GM21825 (cell line): ENCODE measurements at regions not wholly inside any gene's neighbourhood (a gene's known extent, or its start where the extent isn't known, plus 50 kb on each side); places are given as distances from the start of the nearest gene placed in this dataset.

Source experiments
- ATAC-seq: cut with Tn5 transposase; IDR thresholded peaks from one replicate; pipeline ENCODE4 v1.9.1; 2021; ENCODE audit warnings: mild to moderate bottlenecking, moderate library complexity; ENCODE audit not compliant: unreplicated experiment

DNA sequence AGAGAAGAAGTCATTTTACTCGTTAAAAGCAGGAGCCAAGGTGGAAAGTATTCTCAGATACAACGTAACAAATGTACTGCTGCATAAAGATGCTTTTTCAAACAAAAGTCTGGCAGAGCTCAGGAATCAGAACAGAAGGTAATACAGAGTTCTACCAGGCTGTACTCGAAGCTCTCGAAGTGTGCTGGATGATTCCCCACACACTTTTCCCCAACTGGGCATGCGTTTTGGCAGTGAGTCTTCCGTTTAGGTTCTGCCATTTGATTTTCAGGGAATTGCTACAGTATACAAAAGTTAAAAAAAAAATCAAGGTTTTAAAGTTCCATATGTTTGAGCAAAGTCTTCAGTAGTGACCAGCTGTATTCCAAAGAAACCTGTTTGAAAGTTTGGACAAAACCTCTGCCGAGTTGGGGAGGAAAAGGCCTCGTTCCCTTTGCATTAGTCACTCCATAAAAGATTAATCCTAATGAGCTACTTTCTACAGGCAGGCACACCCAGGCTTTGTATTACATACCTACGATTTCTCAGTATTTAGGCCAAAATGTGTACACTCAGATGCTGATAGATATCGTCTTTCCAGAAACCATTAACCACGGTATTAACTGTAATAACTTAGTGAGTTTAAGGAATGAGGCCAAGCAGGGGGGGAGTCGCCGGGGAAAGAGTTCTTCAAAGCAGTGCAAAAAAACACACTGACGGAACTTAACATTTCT lies 477.1 kb downstream of the LMO4 start:
- no peak for ATAC-seq

DNA sequence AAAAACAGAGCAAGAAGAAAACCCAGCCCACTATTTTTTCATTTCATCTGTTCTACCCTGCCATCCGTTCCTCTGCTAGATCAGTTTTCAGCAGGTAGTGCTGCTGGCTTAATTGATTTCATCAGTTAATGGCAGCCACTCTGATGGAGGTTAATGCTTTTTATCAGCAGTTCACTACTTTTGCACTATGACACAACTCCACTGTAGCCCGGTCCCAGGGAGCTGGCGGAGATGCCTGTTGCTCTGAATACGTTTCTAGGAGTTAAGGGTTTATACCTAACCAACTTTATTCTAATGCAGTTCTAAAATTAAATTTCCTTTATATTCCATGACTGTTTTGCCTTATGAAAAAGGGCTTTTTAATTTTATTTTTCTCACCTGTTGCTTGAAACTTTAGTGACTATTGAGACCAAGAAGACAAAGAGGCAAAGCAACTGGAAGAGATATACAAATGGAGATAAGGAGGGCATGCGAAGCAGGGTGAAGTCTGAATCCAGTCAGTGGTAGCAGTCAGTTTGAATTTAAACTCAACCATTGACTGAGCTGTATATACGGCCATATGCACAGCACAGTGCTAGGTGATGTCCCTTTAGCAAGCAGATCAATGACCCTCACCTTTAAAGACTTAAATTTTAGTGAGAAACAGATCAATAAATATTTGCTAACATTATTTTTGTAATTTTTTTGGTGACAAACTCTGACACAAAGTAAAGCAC lies 477.9 kb downstream of the LMO4 start:
- ATAC-seq: no peak

DNA sequence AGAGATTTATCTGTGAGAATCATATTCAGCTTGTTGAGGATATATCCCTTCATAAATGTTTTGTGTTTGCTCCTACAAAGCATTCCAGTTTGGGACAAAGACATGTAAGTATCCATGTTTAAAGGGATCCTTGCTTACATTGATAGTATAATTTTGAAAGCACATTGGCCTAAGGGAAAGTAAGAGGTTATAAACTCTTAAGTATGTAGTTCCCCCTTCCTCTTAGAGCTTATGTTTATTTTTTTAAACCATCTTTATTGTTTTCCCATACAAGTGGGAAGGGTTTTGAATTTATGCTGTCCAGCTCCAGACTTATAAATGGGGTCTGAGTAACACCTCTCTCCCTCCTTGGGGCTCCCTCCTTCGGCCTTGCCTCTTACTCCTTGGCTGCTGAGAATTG lies 481.5 kb downstream of the LMO4 start:
- no peak for ATAC-seq

DNA sequence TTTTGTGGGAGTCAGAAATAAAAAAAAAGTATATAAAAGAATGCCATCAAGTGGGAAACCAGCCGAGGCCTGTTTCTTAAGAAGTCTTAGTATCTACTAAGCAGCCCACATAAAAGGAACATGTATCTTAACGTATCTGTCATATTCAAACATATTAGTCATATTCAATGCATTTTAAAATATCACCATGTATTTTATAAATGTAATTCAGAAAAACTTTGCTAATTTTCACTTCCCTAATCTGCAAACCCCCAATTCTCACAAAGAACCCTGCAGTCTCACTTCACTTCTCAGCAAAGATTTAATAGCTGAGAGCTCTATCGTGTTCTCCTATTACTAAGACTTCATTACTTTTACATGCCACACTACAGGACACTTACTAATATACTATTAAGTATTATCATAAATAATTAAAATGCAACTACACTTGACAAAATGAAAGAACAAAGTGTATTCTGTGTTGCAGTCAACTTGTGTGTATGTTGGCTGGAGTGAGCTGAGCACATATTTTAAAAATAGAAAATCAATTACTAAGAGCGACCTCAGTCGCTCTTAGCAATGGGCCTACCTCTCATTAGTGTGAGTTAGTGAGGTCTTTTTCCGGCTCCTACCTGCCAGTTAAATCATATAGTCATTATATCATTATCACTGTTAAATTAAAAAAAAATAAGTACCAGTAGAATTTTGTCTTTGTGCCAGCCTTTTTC lies 484.3 kb downstream of the LMO4 start:
- ATAC-seq: peak; percentile 73

DNA sequence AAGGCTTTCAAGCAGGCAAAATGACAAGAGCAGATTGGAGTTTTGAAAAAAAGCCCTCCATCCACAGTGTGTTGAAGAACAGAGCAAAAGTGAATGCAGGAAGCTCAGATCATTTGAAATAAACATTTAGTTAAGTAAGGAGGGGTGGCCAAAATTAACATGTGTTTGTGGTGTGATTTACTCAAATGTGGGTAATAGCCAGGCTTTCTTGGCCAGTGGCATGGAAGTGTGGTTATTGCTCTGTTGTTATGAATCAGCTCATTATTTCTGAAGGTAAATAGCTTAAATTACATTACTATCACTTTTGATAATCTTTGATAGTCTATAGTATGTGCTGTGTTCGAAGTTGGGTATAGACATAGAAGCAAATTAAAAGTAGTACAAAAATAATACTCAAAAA lies 485.9 kb downstream of the LMO4 start:
- no peak for ATAC-seq

DNA sequence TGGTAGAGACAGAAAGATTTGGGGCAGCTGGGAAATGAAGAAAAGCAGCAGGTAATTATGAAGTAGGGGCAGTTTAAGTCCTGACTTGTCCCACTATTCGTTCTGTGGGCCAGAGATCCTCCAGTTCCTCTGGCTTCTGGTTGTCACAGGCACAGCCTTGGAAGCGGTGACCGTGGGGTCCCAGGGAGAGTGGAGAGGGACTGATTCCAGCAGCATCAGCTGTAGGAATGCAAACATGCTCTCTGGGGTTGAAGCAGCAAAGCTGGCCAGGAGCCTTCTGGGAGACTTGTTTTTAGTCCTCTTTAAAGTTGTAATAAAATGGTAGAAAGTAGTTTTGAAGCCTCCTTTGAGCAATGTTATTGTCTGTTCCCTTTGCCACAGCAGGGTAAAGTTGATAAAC lies 488.0 kb downstream of the LMO4 start:
- ATAC-seq: no peak

DNA sequence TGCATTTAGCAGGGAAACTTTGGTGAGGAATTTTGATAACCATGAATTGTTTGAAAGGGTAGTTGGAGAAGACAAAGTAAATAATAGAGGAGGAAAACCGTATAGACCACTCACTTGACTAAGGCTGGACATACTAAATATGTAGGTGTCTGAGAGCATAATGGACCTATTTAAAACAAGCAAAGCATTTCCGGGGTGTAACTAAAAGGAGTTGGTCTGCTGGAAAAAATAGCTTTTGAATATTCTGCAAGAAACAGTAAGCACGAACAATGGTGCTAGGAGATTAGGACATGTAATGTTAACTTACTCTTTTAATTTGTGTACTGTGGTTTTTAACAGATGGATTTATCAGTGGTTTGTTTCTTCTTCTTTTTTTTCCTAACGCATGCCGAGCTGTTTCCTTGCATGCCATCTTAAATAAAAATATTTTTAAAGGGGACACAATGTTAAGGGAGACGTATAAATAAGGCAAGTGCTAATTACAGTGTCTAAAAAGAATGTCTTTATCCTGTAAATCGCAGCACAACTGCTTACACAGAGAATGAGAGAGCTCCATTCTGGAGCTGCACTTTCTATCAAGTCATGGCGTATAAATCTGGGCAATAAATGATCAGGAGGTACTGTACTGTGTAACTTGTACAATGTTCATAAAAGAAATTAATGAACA lies 492.1 kb downstream of the LMO4 start:
- no peak for ATAC-seq

DNA sequence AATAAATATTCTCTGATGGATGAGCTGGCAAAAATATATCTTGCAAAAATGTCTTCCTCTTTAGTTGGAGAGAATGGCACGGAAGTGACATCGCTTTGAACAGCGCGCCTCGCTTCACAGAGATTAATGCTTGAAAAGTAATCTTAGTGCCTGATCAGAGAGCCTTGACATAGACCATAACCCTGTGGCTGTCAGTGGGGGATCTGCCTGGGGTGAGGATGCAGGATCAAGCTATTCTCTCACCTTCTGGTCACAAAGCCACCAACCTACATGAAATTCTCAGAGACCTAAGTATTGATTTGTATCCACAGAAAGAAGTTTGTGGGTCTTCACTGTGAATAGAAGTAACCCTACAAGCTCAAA lies 492.6 kb downstream of the LMO4 start:
- ATAC-seq: no peak

DNA sequence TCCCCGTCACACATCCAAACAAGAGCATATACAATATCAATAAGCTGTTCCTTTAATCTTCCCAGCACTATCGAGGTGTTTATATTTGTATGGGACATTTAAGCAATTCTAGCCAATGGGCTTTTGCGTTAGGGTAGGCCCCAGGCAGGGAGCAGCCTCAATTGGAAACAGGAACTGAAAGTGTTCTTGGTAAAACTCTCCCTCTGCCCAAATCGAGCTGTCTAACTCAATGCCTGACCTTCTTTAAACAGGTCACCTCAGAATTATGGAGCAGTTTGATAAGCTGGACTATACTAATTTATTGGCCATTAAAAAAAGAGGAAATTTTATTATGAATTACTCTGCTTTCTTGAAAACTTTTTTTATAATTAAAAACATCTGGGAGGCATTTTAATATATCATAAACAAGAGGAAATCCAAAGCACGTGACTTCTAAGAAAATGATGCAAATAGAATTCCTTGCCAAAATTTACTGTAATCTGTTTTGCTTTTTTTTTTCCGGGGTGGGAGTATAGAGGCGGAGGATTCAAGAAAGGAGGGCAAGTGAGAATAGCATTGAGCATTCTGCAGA lies 498.1 kb downstream of the LMO4 start:
- peak; percentile 96 for ATAC-seq

DNA sequence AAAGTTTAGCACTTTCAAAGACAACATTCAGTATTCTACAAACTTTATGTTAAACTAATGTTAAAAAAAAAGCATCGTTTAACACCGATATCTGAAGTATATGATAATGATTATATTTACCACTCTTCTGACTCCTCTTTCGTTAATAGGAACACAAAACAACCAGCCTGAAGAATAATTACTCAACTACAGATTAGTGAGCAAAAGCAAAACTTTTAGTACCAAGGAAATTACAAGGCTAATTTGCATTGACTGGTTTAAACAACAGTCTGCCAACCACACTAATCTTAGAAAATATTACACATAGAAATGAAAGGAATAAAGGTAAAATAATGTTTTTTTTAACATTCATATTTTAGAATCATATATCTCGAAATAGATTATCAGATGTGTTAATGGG lies 500.7 kb downstream of the LMO4 start:
- ATAC-seq: no peak

DNA sequence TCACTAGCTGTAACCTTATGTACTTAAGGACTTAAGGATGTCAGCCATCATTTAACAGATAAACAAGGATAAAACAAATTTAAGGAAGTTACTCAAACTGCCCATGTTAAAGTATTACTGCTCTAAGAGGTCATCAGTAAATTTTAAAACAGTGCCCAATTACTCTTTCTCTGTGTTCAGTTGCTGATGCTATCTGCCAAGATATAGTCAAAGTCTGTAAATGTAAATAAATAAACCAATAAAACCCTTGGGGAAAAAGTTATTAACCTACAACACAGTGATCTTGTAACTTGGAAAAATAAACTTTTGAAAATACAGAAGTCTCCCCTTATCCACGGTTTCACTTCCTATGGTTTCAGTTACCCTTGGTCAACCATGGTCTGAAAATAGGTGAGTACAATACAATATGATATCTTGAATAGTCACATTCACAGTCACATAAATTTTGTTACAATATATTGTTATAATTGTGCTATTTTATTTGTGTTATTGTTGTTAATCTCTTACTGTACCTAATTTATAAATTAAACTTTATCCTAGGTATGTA lies 501.8 kb downstream of the LMO4 start:
- no peak for ATAC-seq

DNA sequence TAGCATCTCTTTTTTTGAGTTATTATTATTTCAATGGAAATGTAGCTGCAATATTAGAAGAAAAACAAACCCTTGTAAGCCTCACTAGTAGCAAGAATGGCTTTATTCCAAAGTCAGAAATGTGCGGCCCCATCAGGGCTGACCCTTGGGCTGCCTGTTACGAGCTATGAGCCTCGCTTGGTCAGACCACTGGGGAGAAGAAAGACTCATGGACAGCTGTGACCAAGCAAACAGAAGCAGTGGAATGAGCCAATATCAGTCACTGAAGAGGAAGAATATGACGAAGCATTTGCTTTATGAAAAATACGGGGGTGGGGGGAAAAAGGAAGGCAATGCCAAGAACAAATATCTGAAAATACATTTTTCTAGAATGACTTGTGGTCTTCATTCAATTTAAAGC lies 504.5 kb downstream of the LMO4 start:
- ATAC-seq: no peak

DNA sequence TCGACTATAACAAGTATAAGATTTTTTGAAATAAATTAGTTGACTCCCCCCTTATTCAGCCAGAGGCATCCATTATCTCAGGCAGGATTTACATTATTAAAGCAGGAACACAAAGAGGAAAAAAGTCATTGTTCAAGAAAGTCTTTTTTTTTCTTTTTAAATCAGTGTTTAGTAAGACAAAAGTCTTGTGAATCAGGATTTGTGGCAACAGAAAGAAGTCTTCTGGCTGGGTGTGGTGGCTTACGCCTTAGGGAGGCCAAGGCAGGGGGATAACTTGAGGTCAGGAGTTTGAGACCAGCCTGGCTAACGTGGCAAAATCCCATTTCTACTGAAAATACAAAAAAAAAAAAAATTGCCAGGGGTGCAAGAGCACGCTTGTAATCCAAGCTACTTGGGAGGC lies 505.5 kb downstream of the LMO4 start:
- ATAC-seq: no peak

DNA sequence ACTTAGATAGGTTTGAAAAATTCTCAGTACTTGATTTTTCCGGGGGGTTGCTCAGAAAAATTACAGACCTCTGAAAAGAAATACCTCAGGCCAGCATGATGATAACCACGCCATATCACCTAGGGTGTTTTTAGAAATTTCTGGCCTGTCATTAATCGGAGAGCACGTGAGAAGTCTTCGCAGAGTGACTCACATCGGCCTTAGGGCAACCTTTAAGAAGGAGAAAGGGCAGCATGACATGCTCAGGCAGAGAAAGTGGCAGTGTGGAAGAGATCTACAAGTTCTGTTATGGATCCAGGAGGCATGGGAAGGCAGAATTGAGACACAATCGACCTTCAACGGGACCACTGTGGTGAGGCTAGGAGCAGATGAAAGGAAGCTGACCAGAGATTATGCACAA lies 506.3 kb downstream of the LMO4 start:
- no peak for ATAC-seq

DNA sequence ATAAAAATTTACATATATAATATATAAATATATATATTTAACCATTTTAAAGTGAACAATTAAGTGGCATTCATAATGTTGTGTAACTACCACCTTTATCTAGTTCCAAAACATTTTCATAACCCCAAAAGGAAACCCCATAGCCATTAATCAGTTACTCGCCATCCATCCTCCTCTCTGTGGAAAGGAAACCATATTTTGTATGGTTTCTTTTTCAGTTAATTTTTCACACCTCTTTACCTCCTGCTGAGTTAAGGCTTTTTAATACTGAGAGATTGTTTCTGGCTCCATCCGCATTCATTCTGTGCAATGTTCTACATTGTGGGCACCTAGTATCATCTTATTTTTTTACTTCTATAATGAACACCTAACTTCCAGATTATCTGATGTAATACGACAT lies 512.1 kb downstream of the LMO4 start:
- peak; percentile 97 for ATAC-seq

DNA sequence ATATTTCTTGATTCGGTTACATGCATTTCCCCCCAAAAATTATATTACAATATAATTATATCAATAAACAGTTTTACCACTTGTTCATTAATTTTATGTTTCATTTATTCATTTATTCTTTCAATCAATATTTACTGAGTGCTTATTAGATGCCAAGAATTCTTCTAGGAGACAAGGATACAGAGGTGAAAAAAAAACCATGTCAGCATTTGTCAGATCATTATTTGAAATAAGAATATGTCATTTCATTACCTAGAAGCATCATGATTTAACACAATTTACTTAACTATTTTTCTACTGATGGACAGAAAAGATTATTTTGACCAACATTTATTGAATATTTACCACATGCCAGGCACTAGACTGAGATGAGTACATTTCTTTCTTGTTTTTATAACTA lies 512.7 kb downstream of the LMO4 start:
- no peak for ATAC-seq

DNA sequence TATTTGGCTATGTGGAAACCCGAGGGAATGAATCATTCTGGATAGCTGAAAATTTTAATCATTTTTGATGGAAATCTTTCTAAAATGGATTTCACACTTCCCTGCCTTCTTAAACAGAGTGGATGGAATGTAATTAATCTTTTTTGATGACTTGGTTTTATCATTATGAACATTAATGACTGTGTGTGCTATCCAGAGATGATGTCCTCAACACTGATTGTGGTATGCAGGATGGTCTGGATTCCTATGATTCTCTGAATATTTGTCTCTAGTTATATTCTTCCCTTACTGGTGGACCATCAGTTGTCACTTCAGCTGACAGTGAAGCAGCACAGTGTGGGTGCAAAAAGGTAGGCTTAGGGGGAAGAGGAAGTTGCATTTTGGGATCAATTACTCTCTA lies 513.5 kb downstream of the LMO4 start:
- no peak for ATAC-seq

DNA sequence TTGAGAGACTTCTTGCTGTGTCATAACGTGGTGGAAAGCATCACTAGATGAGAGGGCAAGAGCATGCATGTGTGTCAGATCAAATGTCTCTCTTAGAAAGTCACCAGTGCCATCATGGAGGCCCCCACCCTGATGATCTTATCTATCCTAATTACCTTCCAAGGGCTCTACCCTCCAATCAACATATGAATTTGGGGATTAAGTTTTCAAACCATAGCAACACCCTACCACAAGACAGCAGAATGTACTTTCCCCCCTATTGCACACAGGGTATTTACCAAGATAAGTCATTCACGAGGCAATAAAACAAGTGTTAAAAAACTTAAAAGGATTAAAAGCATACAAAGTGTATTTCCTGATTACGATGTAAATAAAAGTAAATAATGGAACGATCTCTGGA lies 515.6 kb downstream of the LMO4 start:
- no peak for ATAC-seq

DNA sequence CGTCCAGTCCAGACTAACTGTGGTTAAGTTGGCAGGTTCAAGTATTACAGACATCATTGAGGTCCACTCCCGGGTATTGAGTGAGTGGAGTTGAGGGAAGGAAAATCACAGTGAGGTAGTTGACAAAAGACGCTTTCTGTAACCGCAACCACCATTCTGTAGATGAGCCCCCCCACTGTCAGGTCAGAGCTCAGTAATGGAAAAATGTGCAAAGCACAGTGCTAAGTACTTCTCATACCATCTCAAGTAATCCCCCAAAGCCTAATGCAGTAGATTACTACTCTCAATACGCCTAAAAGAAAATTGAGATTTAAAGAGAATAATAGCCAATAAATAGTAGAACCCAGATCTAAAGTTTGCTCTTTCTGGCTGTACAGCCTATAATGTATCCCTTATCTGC lies 522.8 kb downstream of the LMO4 start:
- ATAC-seq: no peak

DNA sequence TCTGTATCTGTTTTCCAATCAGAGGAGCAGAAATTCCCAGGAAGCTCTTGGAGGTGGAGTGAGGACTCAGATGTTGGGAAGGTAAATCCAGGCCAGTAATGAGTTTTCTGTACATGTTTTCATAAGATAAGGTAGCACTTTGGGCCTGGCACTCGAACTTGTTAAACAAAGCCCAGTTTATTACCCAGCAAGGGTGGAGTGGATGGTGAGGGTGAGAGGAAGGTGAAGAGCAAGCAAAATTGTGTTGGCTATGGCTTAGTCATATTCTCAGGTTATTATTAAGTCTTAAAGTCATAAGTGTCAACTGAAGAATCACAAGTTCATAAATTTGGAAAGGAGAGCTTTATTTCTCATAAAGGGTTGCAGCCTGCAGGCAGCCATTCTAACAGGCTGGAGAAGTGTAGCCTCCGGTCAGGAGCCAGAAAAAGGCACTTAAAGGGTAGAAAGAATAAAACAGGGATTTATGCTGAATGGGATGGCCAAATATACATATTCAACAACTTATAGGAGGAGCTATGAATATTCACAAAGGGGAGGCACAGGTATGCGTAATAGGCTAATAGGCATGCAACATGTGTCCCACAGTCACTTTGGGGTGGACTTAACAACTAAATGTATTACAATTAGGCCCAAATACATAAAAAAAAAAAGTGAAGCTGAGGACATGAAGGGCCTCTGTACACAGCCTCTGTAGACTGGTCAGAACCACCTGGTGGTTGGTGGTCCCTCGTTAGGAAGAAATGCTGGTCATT lies 523.9 kb downstream of the LMO4 start:
- ATAC-seq: no peak
